ENCODE measurements at regions not wholly inside any gene's neighbourhood (a gene's known extent, or its start where the extent isn't known, plus 50 kb on each side); places are given as distances from the start of the nearest gene placed in this dataset.

GRCh38 chr9:105046907-105047741 lies 119.2 kb upstream of the ABCA1 start:
- H3K9ac ChIP-seq (ENCODE audit: low read depth, low read length): no peak overlapping the region
- no peak overlapping the region for H3K4me3 ChIP-seq (ENCODE audit: low read depth, low read length)
- peaks cover 6% of the 10 kb centered on the region for H3K4me1 ChIP-seq (ENCODE audit: control insufficient read depth, insufficient read depth, low read length)
- no peaks in the 10 kb centered on the region for H3K36me3 ChIP-seq (ENCODE audit: control insufficient read depth, insufficient read depth, low read length)
- no peaks in the 10 kb centered on the region for H3K9me3 ChIP-seq (ENCODE audit: control insufficient read depth, insufficient read depth, low read length)
- no peak overlapping the region for H3K27ac ChIP-seq (ENCODE audit: low read depth, low read length)
- H3K27me3 ChIP-seq (ENCODE audit: control insufficient read depth, insufficient read depth, low read length): no peaks in the 10 kb centered on the region

- Histone ChIP-seq H3K9me3 (ENCODE audit: control insufficient read depth, insufficient read depth, low read length) (no peaks in the 10 kb centered on the region), H3K36me3 (ENCODE audit: control insufficient read depth, insufficient read depth, low read length) (no peaks in the 10 kb centered on the region), H3K4me1 (ENCODE audit: control insufficient read depth, insufficient read depth, low read length) (peaks cover 6% of the 10 kb centered on the region), H3K27ac (ENCODE audit: low read depth, low read length) (no peak overlapping the region), H3K27me3 (ENCODE audit: control insufficient read depth, insufficient read depth, low read length) (no peaks in the 10 kb centered on the region), H3K4me3 (ENCODE audit: low read depth, low read length) (no peak overlapping the region), H3K9ac (ENCODE audit: low read depth, low read length) (no peak overlapping the region)
Observed at GRCh38 chr9:105047742-105048041, 119.7 kb upstream of the ABCA1 start.

DNA sequence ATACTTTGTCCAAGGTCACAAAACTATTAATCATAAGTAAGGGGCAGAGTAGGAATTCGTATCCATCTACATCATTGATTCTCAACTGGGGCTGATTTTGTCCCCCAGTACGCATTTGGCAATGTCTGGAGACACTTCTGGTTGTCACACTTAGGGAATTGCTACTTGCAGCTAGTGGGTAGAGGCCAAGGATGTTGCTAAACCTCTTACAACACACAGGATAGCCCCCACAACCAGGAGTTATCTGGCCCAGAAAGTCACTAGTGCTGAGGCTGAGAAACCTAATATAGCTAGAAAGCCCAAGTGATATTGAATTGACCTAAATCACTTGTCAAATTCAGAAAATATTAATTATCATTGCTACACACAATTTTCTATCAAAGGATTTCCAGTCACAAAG lies 120.4 kb upstream of the ABCA1 start:
- Histone ChIP-seq H3K27ac (ENCODE audit: low read depth, low read length) (no peak overlapping the region), H3K4me1 (ENCODE audit: control insufficient read depth, insufficient read depth, low read length) (peaks cover 6% of the 10 kb centered on the region), H3K9ac (ENCODE audit: low read depth, low read length) (no peak overlapping the region), H3K36me3 (ENCODE audit: control insufficient read depth, insufficient read depth, low read length) (no peaks in the 10 kb centered on the region), H3K9me3 (ENCODE audit: control insufficient read depth, insufficient read depth, low read length) (no peaks in the 10 kb centered on the region), H3K27me3 (ENCODE audit: control insufficient read depth, insufficient read depth, low read length) (no peaks in the 10 kb centered on the region), H3K4me3 (ENCODE audit: low read depth, low read length) (no peak overlapping the region)

DNA sequence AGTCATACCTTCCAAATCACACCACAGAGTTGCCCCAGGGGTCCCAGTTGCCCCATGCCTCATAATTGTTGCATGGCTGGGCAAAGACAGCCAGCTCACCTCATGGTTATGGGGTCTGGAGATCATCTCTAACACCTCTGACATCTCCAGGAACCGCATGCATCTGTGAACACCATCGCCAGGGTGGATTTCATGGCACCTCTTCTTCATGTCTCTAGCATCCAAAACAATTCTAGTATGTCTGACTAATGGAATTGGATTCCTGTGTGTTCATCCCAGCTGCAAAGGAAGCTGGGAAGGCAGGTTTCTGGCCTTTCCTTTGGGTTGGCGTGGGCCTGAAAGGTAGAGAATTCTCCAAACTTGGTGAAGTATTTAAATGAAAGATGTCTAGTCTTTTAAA lies 122.3 kb upstream of the ABCA1 start:
- H3K36me3 ChIP-seq (ENCODE audit: control insufficient read depth, insufficient read depth, low read length): no peaks in the 10 kb centered on the region
- H3K4me3 ChIP-seq (ENCODE audit: low read depth, low read length): no peak overlapping the region
- H3K9ac ChIP-seq (ENCODE audit: low read depth, low read length): no peak overlapping the region
- H3K4me1 ChIP-seq (ENCODE audit: control insufficient read depth, insufficient read depth, low read length): peaks cover 3% of the 10 kb centered on the region
- no peak overlapping the region for H3K27ac ChIP-seq (ENCODE audit: low read depth, low read length)
- H3K27me3 ChIP-seq (ENCODE audit: control insufficient read depth, insufficient read depth, low read length): no peaks in the 10 kb centered on the region
- no peaks in the 10 kb centered on the region for H3K9me3 ChIP-seq (ENCODE audit: control insufficient read depth, insufficient read depth, low read length)

GRCh38 chr9:105051897-105052296 lies 123.9 kb upstream of the ABCA1 start:
- Histone ChIP-seq H3K4me3 (ENCODE audit: low read depth, low read length) (no peak overlapping the region), H3K9ac (ENCODE audit: low read depth, low read length) (no peak overlapping the region), H3K27me3 (ENCODE audit: control insufficient read depth, insufficient read depth, low read length) (no peaks in the 10 kb centered on the region), H3K27ac (ENCODE audit: low read depth, low read length) (no peak overlapping the region), H3K36me3 (ENCODE audit: control insufficient read depth, insufficient read depth, low read length) (no peaks in the 10 kb centered on the region), H3K4me1 (ENCODE audit: control insufficient read depth, insufficient read depth, low read length) (0 out of 2 replicates have a peak, but pooled peaks cover 4% of the 10 kb centered on the region), H3K9me3 (ENCODE audit: control insufficient read depth, insufficient read depth, low read length) (no peaks in the 10 kb centered on the region)

DNA sequence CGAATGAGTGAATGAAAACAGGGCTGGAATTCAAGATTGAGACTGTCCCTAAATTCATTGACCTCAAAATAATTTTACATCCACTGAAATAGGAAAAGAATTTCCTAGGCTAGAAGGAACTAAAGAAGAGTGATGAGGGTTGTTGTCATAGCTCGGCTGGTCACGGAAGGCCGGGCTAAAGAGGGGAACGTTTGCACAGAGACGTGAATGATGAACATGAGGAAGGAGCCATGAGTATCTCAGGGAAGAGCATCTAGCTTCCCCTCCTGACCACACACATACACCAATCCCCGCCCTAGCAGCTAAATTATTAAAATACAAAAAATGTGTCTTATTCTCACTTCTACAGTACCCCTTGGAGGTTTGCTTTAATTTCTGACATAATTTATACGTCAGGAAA lies 124.4 kb upstream of the ABCA1 start:
- Histone ChIP-seq H3K4me1 (ENCODE audit: control insufficient read depth, insufficient read depth, low read length) (0 out of 2 replicates have a peak, but pooled peaks cover 4% of the 10 kb centered on the region), H3K9me3 (ENCODE audit: control insufficient read depth, insufficient read depth, low read length) (no peaks in the 10 kb centered on the region), H3K4me3 (ENCODE audit: low read depth, low read length) (no peak overlapping the region), H3K27me3 (ENCODE audit: control insufficient read depth, insufficient read depth, low read length) (no peaks in the 10 kb centered on the region), H3K27ac (ENCODE audit: low read depth, low read length) (no peak overlapping the region), H3K36me3 (ENCODE audit: control insufficient read depth, insufficient read depth, low read length) (no peaks in the 10 kb centered on the region), H3K9ac (ENCODE audit: low read depth, low read length) (no peak overlapping the region)

GRCh38 chr9:105053209-105053652 lies 125.3 kb upstream of the ABCA1 start:
- no peaks in the 10 kb centered on the region for H3K36me3 ChIP-seq (ENCODE audit: control insufficient read depth, insufficient read depth, low read length)
- H3K4me1 ChIP-seq (ENCODE audit: control insufficient read depth, insufficient read depth, low read length): 0 out of 2 replicates have a peak, but pooled peaks cover 4% of the 10 kb centered on the region
- no peak overlapping the region for H3K4me3 ChIP-seq (ENCODE audit: low read depth, low read length)
- no peaks in the 10 kb centered on the region for H3K27me3 ChIP-seq (ENCODE audit: control insufficient read depth, insufficient read depth, low read length)
- no peak overlapping the region for H3K27ac ChIP-seq (ENCODE audit: low read depth, low read length)
- no peak overlapping the region for H3K9ac ChIP-seq (ENCODE audit: low read depth, low read length)
- no peaks in the 10 kb centered on the region for H3K9me3 ChIP-seq (ENCODE audit: control insufficient read depth, insufficient read depth, low read length)

- Histone ChIP-seq H3K9me3 (ENCODE audit: control insufficient read depth, insufficient read depth, low read length) (no peaks in the 10 kb centered on the region), H3K9ac (ENCODE audit: low read depth, low read length) (no peak overlapping the region), H3K4me3 (ENCODE audit: low read depth, low read length) (no peak overlapping the region), H3K27ac (ENCODE audit: low read depth, low read length) (no peak overlapping the region), H3K27me3 (ENCODE audit: control insufficient read depth, insufficient read depth, low read length) (no peaks in the 10 kb centered on the region), H3K36me3 (ENCODE audit: control insufficient read depth, insufficient read depth, low read length) (no peaks in the 10 kb centered on the region), H3K4me1 (ENCODE audit: control insufficient read depth, insufficient read depth, low read length) (0 out of 2 replicates have a peak, but pooled peaks cover 4% of the 10 kb centered on the region)
Observed at GRCh38 chr9:105054491-105054890, 126.5 kb upstream of the ABCA1 start.

GRCh38 chr9:105055917-105056316 lies 128.0 kb upstream of the ABCA1 start:
- Histone ChIP-seq H3K36me3 (ENCODE audit: control insufficient read depth, insufficient read depth, low read length) (no peaks in the 10 kb centered on the region), H3K27ac (ENCODE audit: low read depth, low read length) (no peak overlapping the region), H3K9ac (ENCODE audit: low read depth, low read length) (no peak overlapping the region), H3K4me3 (ENCODE audit: low read depth, low read length) (no peak overlapping the region), H3K4me1 (ENCODE audit: control insufficient read depth, insufficient read depth, low read length) (0 out of 2 replicates have a peak, but pooled peaks cover 4% of the 10 kb centered on the region), H3K9me3 (ENCODE audit: control insufficient read depth, insufficient read depth, low read length) (no peaks in the 10 kb centered on the region), H3K27me3 (ENCODE audit: control insufficient read depth, insufficient read depth, low read length) (no peaks in the 10 kb centered on the region)

DNA sequence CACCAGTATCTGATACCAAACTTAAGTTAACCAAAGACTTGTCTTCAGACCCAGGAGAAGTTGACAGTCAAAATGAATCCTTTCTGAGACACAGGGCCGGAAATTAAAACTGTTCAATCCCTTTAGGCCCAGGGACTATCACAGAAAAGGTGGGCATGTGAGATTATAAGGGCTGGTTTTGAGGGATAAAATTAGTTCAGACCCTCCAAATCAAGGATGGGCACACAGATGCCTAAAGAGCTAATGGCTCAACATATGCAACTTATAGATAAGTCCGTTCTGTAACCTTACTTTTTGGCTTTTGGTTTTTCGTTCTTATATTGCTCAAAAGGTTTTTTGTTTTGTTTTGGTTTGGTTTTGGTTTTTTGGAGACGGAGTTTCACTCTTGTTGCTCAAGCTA lies 129.6 kb upstream of the ABCA1 start:
- H3K4me3 ChIP-seq (ENCODE audit: low read depth, low read length): no peak overlapping the region
- H3K9ac ChIP-seq (ENCODE audit: low read depth, low read length): no peak overlapping the region
- no peaks in the 10 kb centered on the region for H3K36me3 ChIP-seq (ENCODE audit: control insufficient read depth, insufficient read depth, low read length)
- H3K9me3 ChIP-seq (ENCODE audit: control insufficient read depth, insufficient read depth, low read length): no peaks in the 10 kb centered on the region
- H3K27ac ChIP-seq (ENCODE audit: low read depth, low read length): no peak overlapping the region
- no peaks in the 10 kb centered on the region for H3K27me3 ChIP-seq (ENCODE audit: control insufficient read depth, insufficient read depth, low read length)
- 0 out of 2 replicates have a peak, but pooled peaks cover 4% of the 10 kb centered on the region for H3K4me1 ChIP-seq (ENCODE audit: control insufficient read depth, insufficient read depth, low read length)

DNA sequence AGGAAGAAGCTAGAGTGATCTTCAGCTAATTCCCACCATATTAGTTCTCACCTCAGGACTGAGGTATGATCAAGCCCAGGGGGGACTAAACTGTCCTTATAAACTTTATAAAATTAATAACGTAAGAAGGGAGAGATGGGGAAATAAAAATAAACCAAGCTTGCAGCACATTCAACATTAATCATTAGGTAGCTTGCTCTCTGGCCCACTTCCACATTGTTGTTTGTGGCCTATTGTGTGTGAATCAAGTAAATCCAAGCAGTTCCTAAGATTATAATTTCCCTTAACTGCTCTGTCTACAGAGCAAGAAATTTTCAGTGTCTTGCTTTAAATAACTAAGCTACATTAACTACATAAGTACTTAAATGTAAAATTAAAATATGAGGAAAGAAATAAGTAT lies 131.3 kb upstream of the ABCA1 start:
- no peaks in the 10 kb centered on the region for H3K27me3 ChIP-seq (ENCODE audit: control insufficient read depth, insufficient read depth, low read length)
- H3K9me3 ChIP-seq (ENCODE audit: control insufficient read depth, insufficient read depth, low read length): no peaks in the 10 kb centered on the region
- H3K4me3 ChIP-seq (ENCODE audit: low read depth, low read length): no peak overlapping the region
- H3K9ac ChIP-seq (ENCODE audit: low read depth, low read length): no peak overlapping the region
- H3K27ac ChIP-seq (ENCODE audit: low read depth, low read length): no peak overlapping the region
- H3K4me1 ChIP-seq (ENCODE audit: control insufficient read depth, insufficient read depth, low read length): peaks cover 9% of the 10 kb centered on the region; the same call in 1 of the 2 replicates
- no peaks in the 10 kb centered on the region for H3K36me3 ChIP-seq (ENCODE audit: control insufficient read depth, insufficient read depth, low read length)
